HG02973 (cell line): ENCODE measurements at regions not wholly inside any gene's neighbourhood (a gene's known extent, or its start where the extent isn't known, plus 50 kb on each side); places are given as distances from the start of the nearest gene placed in this dataset.
"Not testable (repeated sequence)": the region's sequence is repeated elsewhere in the genome, so short reads cannot be mapped to it uniquely, and the experiment has no call there.

Experiments
- ATAC-seq: cut with Tn5 transposase; IDR thresholded peaks from one replicate; pipeline ENCODE4 v1.9.1; 2021; ENCODE audit warnings: moderate library complexity; ENCODE audit not compliant: unreplicated experiment

- ATAC-seq, result no peak
Observed at GRCh38 chr9:102740578-102740977, 254.6 kb upstream of the CYLC2 start.

- no peak for ATAC-seq
Observed at GRCh38 chr9:102728946-102729345, 266.2 kb upstream of the CYLC2 start.

- ATAC-seq, result no peak
Observed at GRCh38 chr9:102714184-102714583, 280.9 kb upstream of the CYLC2 start.

GRCh38 chr9:102712910-102713309 is 282.2 kb upstream of the CYLC2 start:
- ATAC-seq, result not testable (repeated sequence)

- ATAC-seq, result no peak
Observed at GRCh38 chr9:102700936-102701335, 294.2 kb upstream of the CYLC2 start.

- ATAC-seq, result no peak
Observed at GRCh38 chr9:102669220-102669619, 325.9 kb upstream of the CYLC2 start.

- no peak for ATAC-seq
Observed at GRCh38 chr9:102652471-102652870, 342.7 kb upstream of the CYLC2 start.

- ATAC-seq, result no peak
Observed at GRCh38 chr9:102650896-102651295, 344.2 kb upstream of the CYLC2 start.

GRCh38 chr9:102642651-102643050 is 352.5 kb upstream of the CYLC2 start:
- ATAC-seq, result no peak

- ATAC-seq, result no peak
Observed at GRCh38 chr9:102631559-102631958, 363.6 kb upstream of the CYLC2 start.

- no peak for ATAC-seq
Observed at GRCh38 chr9:102609461-102609860, 385.7 kb upstream of the CYLC2 start.

GRCh38 chr9:102603198-102604195 is 391.6 kb upstream of the CYLC2 start:
- not testable (repeated sequence) for ATAC-seq

- no peak for ATAC-seq
Observed at GRCh38 chr9:102594241-102594640, 400.9 kb upstream of the CYLC2 start.

GRCh38 chr9:102587281-102587680 is 407.9 kb upstream of the CYLC2 start:
- no peak for ATAC-seq

GRCh38 chr9:102569436-102569835 is 425.7 kb upstream of the CYLC2 start:
- no peak for ATAC-seq

- no peak for ATAC-seq
Observed at GRCh38 chr9:102551346-102551745, 443.8 kb upstream of the CYLC2 start.

GRCh38 chr9:102550886-102551285 is 444.2 kb upstream of the CYLC2 start:
- no peak for ATAC-seq

GRCh38 chr9:102550266-102550665 is 444.9 kb upstream of the CYLC2 start:
- no peak for ATAC-seq

GRCh38 chr9:102534031-102534430 is 461.1 kb upstream of the CYLC2 start:
- no peak for ATAC-seq

GRCh38 chr9:102521097-102521755 is 473.9 kb upstream of the CYLC2 start:
- ATAC-seq, result no peak

- no peak for ATAC-seq
Observed at GRCh38 chr9:102519423-102519822, 475.7 kb upstream of the CYLC2 start.

GRCh38 chr9:102518324-102518723 is 476.8 kb upstream of the CYLC2 start:
- no peak for ATAC-seq
